ENCODE measurements at regions not wholly inside any gene's neighbourhood (a gene's known extent, or its start where the extent isn't known, plus 50 kb on each side); places are given as distances from the start of the nearest gene placed in this dataset.
A peak's percentile ranks its signal among the peaks of the same experiment; 100 is the strongest.

DNA sequence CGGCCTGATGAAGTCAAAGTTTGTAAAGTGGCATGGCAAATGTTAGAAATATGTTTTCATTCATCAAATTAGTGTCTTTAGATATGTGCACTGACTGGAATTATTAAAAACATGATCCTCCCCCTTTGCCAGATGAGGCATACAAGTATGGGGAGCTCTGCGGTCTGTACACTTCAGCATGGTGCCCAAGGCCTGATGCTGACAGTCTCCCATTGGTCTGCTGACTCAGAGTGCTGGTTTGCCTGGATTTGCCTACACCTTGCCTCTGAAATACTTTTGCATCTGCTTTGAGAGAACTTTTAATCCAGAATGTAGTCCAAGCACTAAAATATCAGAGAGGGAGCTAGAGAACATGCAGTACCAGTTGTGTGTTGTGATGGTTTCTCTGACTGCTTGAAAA is 354.3 kb upstream of the ACTBL2 start:
- TF ChIP-seq NRF1 (IDR thresholded peaks at IDR 0.05; ENCODE audit: low read depth, low read length) (no peak), RXRA (IDR thresholded peaks at IDR 0.05; ENCODE audit: borderline replicate concordance, low read depth) (no peak), MEF2A (IDR thresholded peaks at IDR 0.05; ENCODE audit: borderline replicate concordance, low read depth) (no peak), RAD21 (IDR thresholded peaks at IDR 0.05; ENCODE audit: low read length) (no peak), GATA2 (CRISPR knock-in tag; IDR thresholded peaks at IDR 0.05) (no peak), FOXJ3 (CRISPR knock-in tag; IDR thresholded peaks at IDR 0.05) (no peak), MXI1 (IDR thresholded peaks at IDR 0.05; ENCODE audit: low read depth, low read length) (no peak), SIN3A (IDR thresholded peaks at IDR 0.05; ENCODE audit: borderline replicate concordance, low read depth, low read length) (no peak)
- TF ChIP-seq, protein P1, sequence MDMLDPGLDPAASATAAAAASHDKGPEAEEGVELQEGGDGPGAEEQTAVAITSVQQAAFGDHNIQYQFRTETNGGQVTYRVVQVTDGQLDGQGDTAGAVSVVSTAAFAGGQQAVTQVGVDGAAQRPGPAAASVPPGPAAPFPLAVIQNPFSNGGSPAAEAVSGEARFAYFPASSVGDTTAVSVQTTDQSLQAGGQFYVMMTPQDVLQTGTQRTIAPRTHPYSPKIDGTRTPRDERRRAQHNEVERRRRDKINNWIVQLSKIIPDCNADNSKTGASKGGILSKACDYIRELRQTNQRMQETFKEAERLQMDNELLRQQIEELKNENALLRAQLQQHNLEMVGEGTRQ (IDR thresholded peaks at IDR 0.05; ENCODE audit: borderline replicate concordance, low read depth, low read length): no peak
- TF ChIP-seq, protein P2, sequence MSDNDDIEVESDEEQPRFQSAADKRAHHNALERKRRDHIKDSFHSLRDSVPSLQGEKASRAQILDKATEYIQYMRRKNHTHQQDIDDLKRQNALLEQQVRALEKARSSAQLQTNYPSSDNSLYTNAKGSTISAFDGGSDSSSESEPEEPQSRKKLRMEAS (IDR thresholded peaks at IDR 0.05; ENCODE audit: low read depth): no peak
- H2AFZ ChIP-seq (ENCODE audit: low read depth): no peak overlapping the region
- DNase-seq: no peak
- H3K27me3 ChIP-seq (ENCODE audit: insufficient read depth): no peaks in the 10 kb centered on the region
- CTCF ChIA-PET: interaction anchor here (0.8 to 1.7 kb wide), 2 partner anchors 58 to 691 kb away, joined by 3 to 7 read pairs; no protein-coding TSS in a partner anchor
- H4K20me1 ChIP-seq (ENCODE audit: insufficient read depth): no peaks in the 10 kb centered on the region
- WGBS (ENCODE audit: low lambda C conversion rate): 86% methylated on average over 2 of the region's 2 CpGs
- H3F3A ChIP-seq (replicated peaks; ENCODE audit: insufficient read depth): peaks cover 21% of the 10 kb centered on the region
- H3K9ac ChIP-seq: peak overlapping the region; percentile 20; the same call in 1 of the 2 replicates
- POLR2A ChIA-PET: no interaction called here
- H3K4me1 ChIP-seq (ENCODE audit: control insufficient read depth in 1 of 2, insufficient read depth in 2 of 2, low read depth in 1 of 2, low read length in 1 of 2): peaks cover 27 to 43% of the 10 kb centered on the region in 2 experiments; a peak in 3 of 4 replicates
- H3K4me2 ChIP-seq: no peak overlapping the region
- no peaks in the 10 kb centered on the region for H3K9me2 ChIP-seq
- no peak overlapping the region for H3K4me3 ChIP-seq (ENCODE audit: low read depth in 2 of 2, low read length in 1 of 2)
- no peaks in the 10 kb centered on the region for H3K9me3 ChIP-seq
- peak overlapping the region; percentile 91 to 97 for H3K27ac ChIP-seq (ENCODE audit: low read depth in 2 of 2, low read length in 1 of 2)
- no peaks in the 10 kb centered on the region for H3K79me2 ChIP-seq (ENCODE audit: insufficient read depth)
- H3K36me3 ChIP-seq (replicated peaks in 1 of 2; ENCODE audit: control insufficient read depth in 1 of 2, insufficient read depth in 2 of 2, low read length in 1 of 2): no peaks in the 10 kb centered on the region

GRCh38 chr5:57836331-57836730 is 353.7 kb upstream of the ACTBL2 start:
- Histone ChIP-seq H3K4me3 (ENCODE audit: low read depth in 2 of 2, low read length in 1 of 2) (no peak overlapping the region; a peak in 1 of 4 replicates), H2AFZ (ENCODE audit: low read depth) (no peak overlapping the region), H3K4me2 (no peak overlapping the region), H3K4me1 (ENCODE audit: control insufficient read depth in 1 of 2, insufficient read depth in 2 of 2, low read depth in 1 of 2, low read length in 1 of 2) (peaks cover 23 to 40% of the 10 kb centered on the region in 2 experiments; a peak in 3 of 4 replicates), H3K9me2 (no peaks in the 10 kb centered on the region), H4K20me1 (ENCODE audit: insufficient read depth) (no peaks in the 10 kb centered on the region), H3K9ac (no peak overlapping the region), H3K27ac (ENCODE audit: low read depth in 2 of 2, low read length in 1 of 2) (peak overlapping the region; percentile 91 to 97), H3F3A (replicated peaks; ENCODE audit: insufficient read depth) (peaks cover 19% of the 10 kb centered on the region), H3K36me3 (replicated peaks in 1 of 2; ENCODE audit: control insufficient read depth in 1 of 2, insufficient read depth in 2 of 2, low read length in 1 of 2) (no peaks in the 10 kb centered on the region), H3K9me3 (no peaks in the 10 kb centered on the region), H3K79me2 (ENCODE audit: insufficient read depth) (no peaks in the 10 kb centered on the region), H3K27me3 (ENCODE audit: insufficient read depth) (no peaks in the 10 kb centered on the region)
- ChIA-PET POLR2A (no interaction called here), CTCF (no interaction called here)
- WGBS (ENCODE audit: low lambda C conversion rate): 100% methylated on average over 2 of the region's 2 CpGs
- no peak for DNase-seq
- TF ChIP-seq SMC3 (IDR thresholded peaks at IDR 0.05; ENCODE audit: low read depth, low read length): no peak
- no peak for TF ChIP-seq IRF3 (IDR thresholded peaks at IDR 0.05; ENCODE audit: low read depth, low read length)
- TF ChIP-seq PBX3 (IDR thresholded peaks at IDR 0.05): no peak
- TF ChIP-seq SIN3A (IDR thresholded peaks at IDR 0.05; ENCODE audit: borderline replicate concordance, low read depth, low read length): no peak
- TF ChIP-seq POLR2AphosphoS5 (IDR thresholded peaks at IDR 0.05; ENCODE audit: low read depth, low read length): no peak
- TF ChIP-seq, protein P3, sequence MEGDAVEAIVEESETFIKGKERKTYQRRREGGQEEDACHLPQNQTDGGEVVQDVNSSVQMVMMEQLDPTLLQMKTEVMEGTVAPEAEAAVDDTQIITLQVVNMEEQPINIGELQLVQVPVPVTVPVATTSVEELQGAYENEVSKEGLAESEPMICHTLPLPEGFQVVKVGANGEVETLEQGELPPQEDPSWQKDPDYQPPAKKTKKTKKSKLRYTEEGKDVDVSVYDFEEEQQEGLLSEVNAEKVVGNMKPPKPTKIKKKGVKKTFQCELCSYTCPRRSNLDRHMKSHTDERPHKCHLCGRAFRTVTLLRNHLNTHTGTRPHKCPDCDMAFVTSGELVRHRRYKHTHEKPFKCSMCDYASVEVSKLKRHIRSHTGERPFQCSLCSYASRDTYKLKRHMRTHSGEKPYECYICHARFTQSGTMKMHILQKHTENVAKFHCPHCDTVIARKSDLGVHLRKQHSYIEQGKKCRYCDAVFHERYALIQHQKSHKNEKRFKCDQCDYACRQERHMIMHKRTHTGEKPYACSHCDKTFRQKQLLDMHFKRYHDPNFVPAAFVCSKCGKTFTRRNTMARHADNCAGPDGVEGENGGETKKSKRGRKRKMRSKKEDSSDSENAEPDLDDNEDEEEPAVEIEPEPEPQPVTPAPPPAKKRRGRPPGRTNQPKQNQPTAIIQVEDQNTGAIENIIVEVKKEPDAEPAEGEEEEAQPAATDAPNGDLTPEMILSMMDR (IDR thresholded peaks at IDR 0.05): no peak
